GM21576 (cell line): ENCODE measurements at regions not wholly inside any gene's neighbourhood (a gene's known extent, or its start where the extent isn't known, plus 50 kb on each side); places are given as distances from the start of the nearest gene placed in this dataset.
"Not testable (repeated sequence)": the region's sequence is repeated elsewhere in the genome, so short reads cannot be mapped to it uniquely, and the experiment has no call there.

ENCODE experiments used
- ATAC-seq: cut with Tn5 transposase; IDR thresholded peaks from one replicate; pipeline ENCODE4 v1.9.1; 2021; ENCODE audit warnings: mild to moderate bottlenecking, moderate library complexity; ENCODE audit not compliant: unreplicated experiment

DNA sequence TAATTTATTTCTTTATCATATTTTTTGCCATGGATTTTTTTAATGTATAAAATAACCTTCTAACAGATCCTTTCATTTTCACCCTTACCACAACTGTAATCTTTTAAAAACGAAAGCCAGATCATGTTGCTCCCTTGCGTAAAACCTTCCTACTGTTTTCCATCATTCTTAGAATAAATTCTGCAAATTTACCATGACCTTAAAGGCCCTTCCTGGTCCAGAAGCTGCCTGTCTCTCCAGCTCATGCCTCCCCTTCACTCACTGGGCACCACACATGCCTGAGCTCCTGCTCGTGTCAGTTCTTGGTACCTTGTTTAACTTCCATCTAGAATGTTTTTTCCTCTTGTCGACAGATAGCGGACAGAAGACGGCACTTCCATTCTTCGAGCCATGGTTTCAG is 245.0 kb upstream of the CDH5 start:
- no peak for ATAC-seq

DNA sequence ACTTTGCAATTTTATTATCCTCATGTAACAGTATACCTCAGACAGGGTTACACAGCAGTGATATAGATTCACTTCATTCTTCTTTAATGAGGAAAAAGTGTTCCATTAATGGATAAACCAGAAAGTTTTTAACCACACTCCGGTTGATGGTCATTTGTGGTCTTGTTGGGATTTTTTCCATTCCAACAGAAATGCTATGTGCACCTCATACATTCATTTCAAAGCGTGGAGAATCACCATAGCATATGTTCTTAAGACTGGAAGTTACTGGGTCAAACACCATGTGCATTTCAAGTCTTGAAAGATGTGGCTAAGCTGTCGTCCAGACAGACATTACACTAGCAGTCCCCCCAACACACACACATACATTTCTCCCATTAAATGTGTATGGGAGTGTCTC is 245.8 kb upstream of the CDH5 start:
- no peak for ATAC-seq

DNA sequence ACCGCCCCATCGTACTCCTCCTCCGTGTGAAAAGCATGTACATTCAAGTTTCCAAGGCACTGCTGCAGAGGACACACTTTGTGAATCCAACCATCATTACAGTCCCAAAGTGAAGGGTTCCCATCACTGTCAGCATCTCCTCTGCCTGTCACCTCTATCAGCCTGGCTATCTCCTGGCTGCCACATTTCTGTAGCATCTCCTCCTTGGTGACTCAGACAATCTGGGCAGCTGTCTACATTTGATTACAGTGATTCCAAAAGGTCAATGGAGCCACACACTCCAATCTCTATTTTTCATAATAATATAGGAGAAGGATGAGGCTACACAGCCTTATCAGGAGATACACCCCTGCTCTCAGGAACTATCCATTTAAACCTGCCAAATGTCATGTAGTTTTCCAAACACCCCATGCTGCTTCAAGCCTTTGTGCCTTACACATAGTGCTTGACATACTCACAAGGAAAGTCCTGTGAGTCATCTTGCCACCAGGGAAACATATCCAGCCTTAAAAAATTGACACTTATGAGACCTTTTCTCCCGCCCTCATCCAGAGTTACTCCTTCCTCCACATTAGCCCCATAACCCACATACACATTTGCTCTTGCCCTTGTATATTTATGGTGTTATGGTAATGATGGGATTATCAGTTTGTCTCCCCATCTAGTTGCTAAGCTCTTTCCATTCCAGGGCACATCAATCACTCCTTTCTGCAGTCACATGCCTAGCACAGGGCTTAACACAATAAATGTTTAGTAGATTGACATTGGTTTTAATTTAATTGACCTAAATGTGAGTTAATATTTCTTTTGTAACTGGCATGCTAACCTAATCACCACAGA is 250.1 kb upstream of the CDH5 start:
- no peak for ATAC-seq

DNA sequence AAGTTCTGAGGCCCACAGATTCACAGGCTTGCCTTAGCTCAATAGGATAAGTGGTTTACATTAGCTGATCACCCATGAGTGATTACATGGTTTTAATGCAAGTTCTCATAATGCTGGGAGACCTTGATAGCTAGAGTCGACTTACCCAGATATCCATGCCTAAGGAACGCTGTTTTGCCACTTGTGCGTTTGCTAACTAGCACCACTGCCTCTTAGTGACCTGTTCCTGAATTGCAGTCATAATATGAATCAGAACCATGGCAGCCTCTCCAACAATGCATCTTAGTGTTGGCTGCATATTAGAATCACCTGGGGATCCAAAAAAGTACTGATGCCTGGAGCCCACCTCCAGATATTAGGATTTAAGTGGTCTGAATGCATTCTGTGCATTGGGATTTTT is 251.1 kb upstream of the CDH5 start:
- no peak for ATAC-seq

DNA sequence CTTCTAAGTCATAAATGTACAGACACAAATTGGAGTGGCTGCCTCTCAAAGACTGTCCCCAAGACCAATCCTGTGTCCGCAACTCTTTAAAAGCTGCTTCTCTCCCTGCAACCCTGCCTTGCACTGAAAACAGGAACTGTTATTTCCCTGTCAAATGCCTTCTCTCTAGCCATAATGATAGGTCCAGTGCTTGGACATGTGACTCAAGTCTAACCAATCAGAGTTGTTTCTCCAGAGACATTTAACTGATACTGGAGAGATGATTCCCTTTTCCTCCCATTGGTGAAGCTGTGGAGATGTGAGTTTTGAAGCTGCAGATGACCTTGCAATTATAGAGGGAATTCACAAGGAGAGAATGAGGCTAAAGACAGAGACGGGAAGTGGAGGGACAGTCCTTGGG is 253.3 kb upstream of the CDH5 start:
- ATAC-seq: no peak

DNA sequence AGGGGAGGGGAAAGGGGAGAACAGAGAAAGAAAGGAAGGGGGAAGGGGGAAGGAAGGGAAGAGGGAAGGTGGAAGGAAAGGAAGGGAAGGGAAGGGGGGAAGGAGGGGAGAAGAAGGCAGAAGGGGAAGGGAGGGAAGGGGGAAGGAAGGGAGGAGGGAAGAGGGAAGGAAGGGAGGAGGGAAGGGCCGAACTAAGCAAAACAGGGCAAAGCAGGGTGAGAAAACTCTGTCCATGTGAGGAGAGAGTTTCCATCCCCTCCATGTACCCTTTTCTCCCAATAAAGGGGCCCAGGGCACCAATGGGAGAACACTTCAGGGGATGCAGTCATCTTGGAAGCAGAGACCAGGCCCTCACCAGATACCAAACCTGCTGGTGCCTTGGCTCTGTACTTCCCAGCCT is 256.8 kb upstream of the CDH5 start:
- ATAC-seq: no peak

DNA sequence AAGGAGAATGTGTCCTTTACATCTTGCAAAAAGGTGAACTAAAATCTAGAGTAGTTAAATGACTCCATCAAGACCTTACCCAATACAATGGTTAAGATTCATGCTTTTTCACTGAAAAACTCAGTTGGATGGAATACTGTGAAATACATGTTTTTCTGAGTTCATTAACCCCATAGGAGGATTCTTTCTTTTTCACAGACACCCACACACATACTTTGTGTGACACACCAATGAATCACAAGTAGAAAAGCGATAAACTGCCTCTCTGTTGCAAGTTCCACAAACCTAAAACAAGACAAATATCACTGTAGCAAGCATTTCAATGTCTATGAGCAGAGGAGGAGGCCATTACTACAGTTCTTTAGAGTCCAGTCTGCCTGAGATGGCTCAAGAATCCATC is 258.8 kb upstream of the CDH5 start:
- no peak for ATAC-seq

DNA sequence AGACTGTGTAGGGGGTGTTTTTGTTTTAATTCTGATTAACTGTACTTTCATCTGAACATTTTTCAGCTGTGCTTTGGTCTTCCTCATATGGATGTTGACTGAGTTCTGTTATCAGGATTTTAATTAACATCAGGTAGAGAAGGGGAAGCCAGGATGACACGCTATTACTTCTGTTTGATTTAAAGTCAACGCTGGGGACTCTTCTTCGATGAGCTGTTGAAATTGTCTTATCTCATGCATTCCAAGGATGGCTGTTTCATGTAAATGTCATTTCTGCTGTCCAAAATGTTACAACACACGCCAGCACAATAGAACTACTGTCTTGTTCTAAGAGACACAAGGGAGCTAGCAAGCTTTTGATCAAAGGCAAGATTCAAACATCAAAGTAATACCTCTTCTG is 263.3 kb upstream of the CDH5 start:
- ATAC-seq: no peak

DNA sequence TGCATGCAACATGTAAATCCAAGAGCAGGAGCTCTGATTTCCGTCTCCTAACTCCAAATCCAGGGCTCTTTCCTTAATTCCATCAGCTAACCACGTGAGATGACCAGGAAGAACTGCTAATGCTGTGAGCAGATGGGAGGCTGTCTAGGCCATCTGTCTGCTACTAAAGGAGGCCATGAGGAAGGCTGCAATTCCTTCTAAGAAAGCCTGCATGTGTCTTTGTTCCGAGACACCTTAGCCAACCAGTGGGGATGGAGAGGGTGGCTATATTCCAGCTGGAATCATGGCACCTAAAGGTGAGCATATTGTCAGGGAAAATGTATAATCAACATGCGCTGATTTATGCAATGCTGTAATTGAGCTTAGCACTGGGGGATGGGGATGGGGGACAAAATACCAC is 267.2 kb upstream of the CDH5 start:
- no peak for ATAC-seq

DNA sequence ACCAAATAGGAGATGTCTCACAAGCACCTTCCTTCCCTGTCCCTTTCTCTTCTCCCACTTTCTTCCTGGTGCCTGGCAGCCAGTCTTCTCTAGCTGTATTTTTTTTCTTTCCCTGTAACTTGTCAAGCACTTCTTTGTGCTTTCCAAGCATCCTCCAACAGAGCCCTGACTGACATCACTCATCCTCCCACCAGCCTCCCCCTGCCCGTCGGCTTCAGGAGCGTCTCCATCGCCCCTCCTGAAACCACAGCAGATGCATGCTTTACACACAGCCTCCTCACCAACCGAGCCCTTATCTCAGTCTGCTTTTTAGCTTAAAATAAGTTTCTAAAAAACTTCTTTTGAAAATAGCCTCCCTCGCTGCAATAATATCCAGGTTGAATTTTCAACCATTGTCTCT is 268.7 kb upstream of the CDH5 start:
- ATAC-seq: no peak

DNA sequence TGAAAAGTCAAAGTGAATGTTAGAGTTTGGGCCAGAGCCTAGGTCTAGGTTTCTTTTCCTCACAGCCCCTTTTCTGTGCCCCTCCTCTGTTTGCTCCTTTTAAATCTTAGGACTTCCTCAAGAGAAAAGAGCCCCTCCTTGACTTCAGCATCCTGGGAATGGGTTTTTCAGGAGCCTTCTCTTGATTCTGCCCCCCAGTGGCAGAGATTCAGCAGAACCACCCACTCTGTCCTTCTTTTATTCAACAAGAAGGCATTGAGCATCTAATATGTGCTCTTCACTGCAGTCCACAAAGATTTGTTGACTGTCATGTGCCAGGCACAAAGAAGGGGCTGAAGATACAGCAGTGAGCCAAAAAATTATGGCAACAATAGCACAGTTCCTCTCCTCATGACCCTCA is 270.8 kb upstream of the CDH5 start:
- ATAC-seq: no peak

DNA sequence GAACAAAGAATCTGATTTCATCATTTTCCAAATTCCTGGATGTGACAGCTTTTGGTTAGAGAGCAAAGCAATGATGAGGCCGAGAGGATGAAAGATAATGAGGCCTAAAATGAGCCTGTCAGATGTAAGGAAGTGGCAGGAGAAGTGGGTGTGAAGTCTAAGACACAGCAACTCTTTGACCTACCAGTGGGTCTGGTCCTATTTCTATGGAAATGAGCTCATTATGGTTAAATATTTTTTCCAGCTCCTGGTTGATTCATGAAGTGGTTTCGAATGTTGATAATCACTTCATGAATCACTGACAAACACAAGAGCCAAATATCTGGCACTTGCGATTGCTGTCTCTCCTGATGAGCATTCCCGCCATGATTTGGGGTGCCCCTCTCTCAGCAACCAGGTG is 273.3 kb upstream of the CDH5 start:
- ATAC-seq: no peak

DNA sequence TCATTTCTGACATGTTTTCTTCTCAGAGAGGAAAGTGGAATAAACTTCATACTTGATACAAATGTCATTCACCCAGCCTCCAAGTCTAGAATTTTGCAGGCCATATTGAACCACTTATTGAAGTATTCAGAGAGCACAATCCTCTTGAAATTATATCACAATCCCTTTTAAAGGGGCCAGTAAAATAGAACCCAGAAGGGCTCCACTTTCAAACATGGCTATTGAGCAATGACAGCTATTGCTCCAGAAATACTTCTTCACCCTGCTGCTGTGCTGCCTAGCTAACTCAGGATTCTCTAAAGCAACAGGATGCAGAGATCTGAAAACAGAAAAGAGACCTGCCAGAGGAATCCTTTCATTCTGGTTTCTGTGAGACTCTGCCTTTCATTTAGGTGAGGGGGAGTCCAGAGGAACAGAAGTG is 275.0 kb upstream of the CDH5 start:
- no peak for ATAC-seq

DNA sequence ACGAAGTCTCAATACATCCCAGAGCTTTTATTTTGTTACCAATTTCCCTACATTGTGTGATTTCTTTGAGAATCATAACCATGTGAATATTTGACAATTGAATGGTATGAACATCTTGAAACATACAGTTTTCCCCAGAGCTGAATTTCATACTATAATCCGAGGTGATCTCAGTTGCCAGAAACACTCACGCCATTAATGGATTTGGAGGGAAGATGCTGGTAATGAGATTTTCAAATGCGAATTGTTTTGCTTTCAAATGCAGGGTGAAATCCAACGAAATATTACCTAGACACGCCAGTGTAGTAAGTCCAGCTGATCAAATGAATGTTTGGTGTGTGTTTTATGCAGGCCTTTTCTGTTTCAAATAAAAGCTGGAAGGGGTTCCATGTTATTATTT is 277.8 kb upstream of the CDH5 start:
- ATAC-seq: no peak

DNA sequence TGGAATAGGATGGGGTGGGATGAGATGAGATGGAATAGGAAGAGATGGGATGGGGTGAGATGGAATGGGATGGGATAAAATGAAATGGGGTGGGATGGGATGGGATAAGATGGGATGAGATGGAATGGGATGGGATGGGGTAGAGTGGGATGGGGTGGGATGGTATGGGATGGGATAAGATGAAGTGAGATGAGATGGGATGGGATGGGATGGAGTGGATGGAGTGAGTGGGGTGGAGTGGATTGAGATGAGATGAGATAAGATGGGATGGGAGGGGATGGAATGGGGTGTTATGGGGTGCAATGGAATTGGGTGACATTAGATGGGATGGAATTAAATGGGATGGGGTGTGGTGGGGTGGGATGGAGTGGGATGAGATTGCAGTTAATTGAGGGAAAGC is 279.2 kb upstream of the CDH5 start:
- no peak for ATAC-seq

DNA sequence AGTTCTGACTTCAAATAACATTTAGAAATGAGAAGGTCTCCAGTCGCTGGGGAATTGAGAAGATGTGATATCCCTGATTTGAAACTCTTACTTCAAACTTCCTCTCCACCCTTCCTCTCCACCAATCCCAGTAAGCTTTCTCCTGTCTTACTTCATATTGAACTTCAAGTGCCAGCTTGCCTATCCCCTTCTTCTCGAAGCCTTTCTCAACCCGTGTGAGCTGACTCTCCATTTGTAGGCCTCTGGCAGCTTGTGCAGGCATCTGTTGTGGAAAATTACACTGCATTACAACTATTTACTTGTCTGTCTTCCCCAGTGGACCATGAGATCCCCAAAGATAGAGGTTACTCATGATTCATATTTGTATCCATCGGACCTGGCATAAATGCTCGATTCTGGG is 280.8 kb upstream of the CDH5 start:
- ATAC-seq: no peak

DNA sequence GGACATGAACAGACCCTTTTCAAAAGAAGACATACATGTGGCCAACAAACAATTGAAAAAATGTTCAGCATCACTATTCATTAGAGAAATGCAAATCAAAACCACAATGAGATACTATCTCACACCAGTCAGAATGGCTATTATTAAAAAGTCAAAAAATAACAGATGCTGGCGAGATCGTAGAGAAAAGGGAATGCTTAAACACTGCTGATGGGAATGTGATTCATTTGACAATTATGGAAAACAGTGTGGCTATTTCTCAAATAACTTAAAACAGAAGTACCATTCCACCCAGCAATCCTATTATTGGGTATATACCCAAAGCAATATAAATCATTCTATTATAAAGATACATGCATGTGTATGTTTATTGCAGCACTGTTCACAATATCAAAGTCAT is 281.8 kb upstream of the CDH5 start:
- not testable (repeated sequence) for ATAC-seq

DNA sequence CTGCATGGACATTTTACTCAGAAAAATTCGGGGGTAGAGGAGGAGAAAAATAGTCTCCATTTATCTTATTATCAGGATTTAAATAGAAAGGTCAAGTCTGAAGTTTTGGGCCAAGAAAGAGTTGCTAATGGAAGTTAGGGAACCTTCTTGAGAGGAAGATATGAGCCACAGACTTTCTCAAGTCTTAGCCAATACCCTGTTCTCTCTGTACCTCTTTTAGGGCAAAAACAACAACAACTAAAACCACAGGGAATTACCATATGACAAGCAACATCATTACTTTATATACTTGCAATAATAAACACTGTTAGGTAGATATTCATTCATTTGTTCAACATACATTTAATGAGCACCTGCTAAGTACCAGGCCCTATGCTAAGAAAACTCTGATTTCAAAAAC is 282.2 kb upstream of the CDH5 start:
- no peak for ATAC-seq

DNA sequence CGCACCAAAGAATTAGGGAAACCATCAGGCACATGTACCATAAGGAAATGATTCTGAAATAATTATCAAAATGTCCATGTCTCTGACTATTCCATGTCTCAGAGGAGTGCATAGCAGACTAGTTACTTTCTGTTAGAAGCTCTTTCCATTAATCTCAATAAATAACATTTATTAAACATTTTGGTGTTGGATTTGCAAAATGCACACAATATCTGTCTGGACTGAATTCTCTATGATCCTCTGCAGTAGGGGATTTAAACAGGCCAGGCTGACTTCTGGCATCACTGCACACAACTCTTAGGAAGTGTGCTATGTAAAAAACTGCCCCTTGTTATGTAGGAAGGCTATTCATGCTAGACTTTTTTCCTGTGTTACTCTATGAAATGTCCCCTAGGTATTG is 283.3 kb upstream of the CDH5 start:
- no peak for ATAC-seq

DNA sequence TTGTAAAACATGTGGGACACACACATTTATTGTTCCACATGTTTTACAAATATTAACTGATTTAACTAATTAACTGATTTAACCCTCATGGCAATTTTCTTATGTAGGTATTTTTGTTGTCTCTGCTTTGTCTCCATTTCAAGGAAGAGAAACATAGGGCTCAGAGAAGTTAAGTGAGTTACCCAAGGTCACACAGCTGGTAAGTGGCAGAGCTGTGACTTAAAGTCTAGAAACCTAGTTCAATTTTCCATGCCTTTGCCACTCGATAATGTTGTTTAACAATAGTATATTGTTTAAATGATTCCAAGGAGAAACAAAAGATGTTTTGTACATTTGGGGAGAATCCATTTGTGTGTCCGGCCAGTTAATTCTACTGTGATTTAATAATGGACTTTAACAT is 284.1 kb upstream of the CDH5 start:
- no peak for ATAC-seq

DNA sequence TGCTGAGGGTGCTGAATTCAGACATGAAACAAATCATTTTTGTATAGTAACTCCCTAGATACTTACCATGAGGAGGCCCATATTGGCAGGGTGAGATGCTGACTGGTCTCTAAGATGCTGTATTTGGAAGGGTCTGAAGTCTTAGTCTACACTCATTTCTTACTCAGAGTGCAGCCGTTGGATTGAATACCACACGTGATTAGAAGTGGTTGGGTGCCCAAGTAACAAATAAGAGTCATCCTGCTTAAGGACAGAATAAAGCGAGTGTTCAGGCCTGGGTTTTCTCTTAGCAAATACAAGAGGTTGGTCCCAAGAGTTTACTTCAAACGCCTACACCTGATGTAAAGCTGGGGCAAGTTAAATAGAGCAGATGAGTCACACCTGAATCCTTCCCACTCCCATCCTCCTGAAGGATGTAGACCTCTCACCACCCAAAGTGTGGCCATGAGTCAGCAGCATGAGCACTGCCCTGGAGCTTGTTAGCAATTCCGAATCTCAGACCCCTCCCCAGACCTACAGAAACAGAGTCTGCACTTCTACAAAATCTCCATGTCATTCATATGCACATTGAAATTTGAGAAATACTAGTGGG is 284.6 kb upstream of the CDH5 start:
- ATAC-seq: no peak

DNA sequence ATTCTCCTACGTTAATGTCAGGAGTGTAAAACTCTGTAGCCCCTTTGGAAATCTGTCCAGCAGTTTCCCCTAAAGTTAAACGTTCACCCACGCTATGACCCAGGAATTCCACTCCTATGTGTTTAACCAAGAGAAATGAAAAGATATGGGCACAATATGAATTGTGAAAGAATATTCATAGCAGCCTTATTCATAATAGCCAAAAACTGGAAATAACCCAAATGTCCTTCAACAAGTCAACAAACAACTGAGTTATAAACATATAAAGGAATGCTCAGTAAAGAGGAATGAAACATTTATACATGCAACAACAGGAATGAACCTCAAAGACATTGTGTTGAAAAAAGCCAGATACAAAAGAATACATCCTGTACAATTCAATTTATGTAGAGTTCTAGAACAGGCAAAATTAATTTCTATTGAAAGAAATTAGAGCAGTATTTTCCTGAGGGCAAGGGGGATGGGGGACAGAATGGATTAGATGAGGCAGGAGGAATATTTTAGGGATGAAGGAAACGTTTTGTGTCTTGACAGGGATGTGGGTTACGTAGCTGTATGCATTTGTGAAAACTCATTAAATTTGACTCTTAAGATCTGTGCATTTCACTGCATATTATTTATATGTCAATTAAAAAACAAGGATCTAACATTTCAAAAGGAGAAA is 286.7 kb upstream of the CDH5 start:
- ATAC-seq: no peak
